Suprapubic skin (tissue), 3 donors: ENCODE measurements at regions not wholly inside any gene's neighbourhood (a gene's known extent, or its start where the extent isn't known, plus 50 kb on each side); places are given as distances from the start of the nearest gene placed in this dataset.

Source experiments
- CTCF ChIP-seq, 2 donors: fragments of 200-600 bp in 1 of 2; fragments of 450-650 bp in 1 of 2; sonication (generic) in 1 of 2; IDR thresholded peaks; one replicate each; pipeline ENCODE4 v1.5.1; 2016 to 2019; ENCODE audit warnings: antibody characterized with exemption in 2 of 2, mild to moderate bottlenecking in 1 of 2, moderate library complexity in 1 of 2
- POLR2AphosphoS5 ChIP-seq, 3 donors: sonication (generic); formaldehyde crosslinking; IDR thresholded peaks; one replicate each; pipeline ENCODE4 v1.6.1; 2017; ENCODE audit warnings: antibody characterized with exemption in 3 of 3

GRCh38 chr7:46549347-46549746 lies 628.3 kb upstream of the IGFBP3 start:
- TF ChIP-seq CTCF (IDR thresholded peaks at IDR 0.05) (no peak), POLR2AphosphoS5 (IDR thresholded peaks at IDR 0.05) (no peak)
